IPS-NIHi11 (cell line): ENCODE measurements at regions not wholly inside any gene's neighbourhood (a gene's known extent, or its start where the extent isn't known, plus 50 kb on each side); places are given as distances from the start of the nearest gene placed in this dataset.

Source experiments
- DNase-seq: peaks from one replicate; pipeline ENCODE4 v3.0.0; 2012; ENCODE audit warnings: mixed read lengths, low spot score

DNA sequence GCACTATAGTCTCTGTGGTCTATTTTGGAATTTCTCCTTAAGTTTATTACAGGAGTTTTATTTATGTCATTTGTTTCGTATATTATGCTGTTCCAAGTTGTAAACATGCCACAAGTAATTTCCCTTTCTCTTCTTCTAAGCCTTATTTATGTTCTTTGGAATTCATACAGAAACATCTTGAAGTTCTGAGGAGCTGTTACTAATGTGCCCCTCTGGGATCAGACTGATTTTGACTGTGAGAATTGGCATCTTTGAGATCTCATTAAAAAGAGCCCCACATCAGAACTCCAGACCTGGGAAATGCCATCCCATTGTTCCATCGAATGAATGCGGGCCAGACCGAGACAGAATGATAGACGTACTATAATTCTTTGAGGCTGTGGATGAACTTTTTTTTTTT lies 138.8 kb upstream of the CD180 start:
- no peak for DNase-seq

DNA sequence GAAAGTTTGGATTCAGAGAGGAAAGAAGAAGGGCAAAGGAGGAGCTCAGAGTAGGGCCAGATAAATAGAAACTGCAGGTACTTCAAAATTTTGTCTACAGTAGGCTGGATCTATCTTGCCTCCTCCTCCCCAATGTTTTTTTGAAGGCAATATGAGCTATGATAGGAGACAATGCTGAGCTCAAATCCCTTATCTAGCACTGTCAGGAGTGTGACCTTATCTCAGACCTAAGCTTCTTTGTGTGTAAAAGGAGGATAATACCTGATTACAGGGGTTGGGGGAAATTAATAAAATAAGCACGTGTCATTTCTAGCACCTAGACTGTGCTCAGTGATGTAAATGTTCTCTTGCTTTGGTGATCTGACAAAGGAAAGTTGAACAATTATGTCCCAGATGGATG lies 137.8 kb upstream of the CD180 start:
- DNase-seq = no peak

- no peak for DNase-seq
These were observed 136.6 kb upstream of the CD180 start for GRCh38 chr5:67333171-67333570.

DNA sequence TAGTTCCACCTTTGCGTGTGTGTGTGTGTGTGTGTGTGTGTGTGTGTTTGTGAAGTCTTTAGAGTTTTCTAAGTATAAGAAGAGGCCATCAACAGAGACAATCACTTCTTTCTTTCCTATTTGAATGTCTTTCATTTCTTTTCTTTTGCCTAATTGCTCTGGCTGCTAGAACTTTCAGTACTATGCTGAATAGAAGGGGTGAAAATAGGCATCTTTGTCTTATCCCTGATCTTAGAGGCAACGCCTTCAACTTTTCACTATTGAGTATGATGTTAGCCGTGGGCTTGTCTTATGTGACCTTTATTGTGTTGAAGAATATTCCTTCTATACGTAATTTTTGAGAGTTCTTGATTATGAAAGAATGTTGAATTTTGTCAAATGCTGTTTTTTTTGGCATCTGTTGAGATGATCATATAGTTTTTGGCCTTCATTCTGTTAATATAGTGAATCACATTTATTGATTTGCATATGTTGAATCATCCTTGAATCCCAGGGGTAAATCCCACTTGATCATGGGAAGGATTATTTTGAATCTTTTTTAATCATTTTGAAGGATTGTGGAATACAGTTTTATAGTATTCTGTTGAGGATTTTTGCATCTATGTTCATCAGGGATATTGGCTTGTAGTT lies 134.8 kb upstream of the CD180 start:
- DNase-seq = no peak

DNA sequence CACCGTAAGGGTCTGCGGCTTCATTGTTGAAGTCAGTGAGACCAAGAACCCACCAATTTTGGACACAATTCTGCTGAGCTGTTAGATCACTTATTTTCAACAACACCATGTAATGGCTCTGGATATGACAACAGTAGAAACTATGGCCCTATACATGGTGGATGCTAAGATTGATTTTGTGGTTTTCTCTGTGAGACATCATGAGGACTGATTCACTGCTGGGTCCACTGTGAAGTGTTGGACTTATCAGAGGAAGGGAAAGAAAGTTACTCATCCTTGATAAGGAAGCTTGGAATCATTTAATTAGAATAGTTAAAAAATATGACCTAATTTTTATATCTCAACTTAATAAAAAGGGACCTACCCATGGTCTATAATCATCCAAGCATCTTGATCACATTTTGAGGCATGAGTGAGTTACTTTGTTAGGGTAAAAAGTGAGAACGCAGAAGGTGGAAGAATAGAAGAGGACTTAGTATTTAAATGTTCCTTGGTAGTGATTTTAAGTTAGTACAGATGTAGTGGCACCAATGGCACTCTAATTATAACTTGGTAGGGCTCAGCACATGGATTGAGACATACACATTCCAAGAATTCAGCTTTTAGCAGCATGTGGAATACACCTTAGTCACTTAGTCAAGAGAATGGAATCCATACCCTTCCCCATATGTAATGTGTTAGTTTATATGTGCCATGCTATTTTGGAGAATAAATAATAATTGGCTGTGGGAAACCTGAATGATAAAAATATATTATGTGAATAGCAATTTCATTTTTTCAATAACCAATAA lies 123.5 kb upstream of the CD180 start:
- no peak for DNase-seq

DNA sequence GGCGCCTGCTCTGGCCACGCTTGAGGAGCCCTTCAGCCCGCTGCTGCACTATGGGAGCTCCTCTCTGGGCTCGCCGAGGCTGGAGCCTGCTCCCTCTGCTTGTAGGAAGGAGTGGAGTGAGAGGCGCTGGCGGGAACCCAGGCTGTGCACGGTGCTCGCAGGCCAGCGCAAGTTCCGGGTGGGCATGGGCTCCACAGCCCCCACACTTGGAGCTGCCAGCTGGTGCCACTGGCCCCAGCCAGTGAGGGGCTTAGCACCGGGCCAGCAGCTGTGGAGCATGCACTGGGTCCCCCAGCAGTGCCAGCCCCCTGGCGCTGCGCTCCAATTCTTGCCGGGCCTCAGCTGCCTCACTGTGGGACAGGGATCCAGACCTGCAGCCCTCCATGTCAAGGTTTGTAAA lies 122.1 kb upstream of the CD180 start:
- no peak for DNase-seq

DNA sequence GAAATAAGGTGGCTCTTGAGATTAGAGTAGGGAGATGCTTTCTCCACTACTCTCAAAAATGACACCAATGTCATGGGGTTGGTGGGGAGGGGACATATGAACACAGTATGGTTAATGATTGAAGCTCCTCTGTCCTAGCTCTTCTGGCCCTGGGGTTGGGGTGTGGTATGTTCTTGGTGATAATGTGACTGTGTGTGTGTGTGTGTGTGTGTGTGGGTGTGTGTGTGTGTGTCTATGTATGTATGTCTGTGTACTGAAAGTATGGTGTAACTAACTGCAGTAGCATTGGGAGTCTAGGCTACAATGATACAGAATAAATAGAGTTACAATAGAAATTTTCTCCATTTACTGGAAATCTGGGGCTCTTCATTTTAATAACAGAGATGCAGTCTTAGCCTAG lies 121.0 kb upstream of the CD180 start:
- no peak for DNase-seq

- no peak for DNase-seq
These were observed 120.1 kb upstream of the CD180 start for GRCh38 chr5:67316695-67317094.

GRCh38 chr5:67315082-67315989 lies 118.7 kb upstream of the CD180 start:
- no peak for DNase-seq

- DNase-seq = no peak
These were observed 115.1 kb upstream of the CD180 start for GRCh38 chr5:67311701-67312100.

GRCh38 chr5:67311208-67311607 lies 114.6 kb upstream of the CD180 start:
- no peak for DNase-seq

- DNase-seq = no peak
These were observed 114.1 kb upstream of the CD180 start for GRCh38 chr5:67310740-67311139.

DNA sequence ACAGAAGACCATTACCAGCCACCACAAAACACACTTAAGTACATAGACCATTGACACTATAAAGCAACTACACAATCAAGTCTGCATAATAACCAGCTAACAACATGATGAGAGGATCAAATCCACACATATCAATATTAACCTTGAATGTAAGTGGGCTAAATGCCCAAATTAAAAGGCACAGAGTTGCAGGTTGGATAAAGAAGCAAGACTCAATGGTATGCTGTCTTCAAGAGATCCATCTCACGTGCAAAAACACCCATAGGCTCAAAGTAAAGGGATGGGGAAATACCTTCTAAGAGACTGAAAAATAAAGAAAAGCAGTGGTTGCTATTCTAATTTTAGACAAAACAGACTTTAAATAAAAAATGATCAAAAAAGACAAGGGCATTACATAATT lies 113.6 kb upstream of the CD180 start:
- no peak for DNase-seq

GRCh38 chr5:67308988-67309688 lies 112.5 kb upstream of the CD180 start:
- DNase-seq = no peak

DNA sequence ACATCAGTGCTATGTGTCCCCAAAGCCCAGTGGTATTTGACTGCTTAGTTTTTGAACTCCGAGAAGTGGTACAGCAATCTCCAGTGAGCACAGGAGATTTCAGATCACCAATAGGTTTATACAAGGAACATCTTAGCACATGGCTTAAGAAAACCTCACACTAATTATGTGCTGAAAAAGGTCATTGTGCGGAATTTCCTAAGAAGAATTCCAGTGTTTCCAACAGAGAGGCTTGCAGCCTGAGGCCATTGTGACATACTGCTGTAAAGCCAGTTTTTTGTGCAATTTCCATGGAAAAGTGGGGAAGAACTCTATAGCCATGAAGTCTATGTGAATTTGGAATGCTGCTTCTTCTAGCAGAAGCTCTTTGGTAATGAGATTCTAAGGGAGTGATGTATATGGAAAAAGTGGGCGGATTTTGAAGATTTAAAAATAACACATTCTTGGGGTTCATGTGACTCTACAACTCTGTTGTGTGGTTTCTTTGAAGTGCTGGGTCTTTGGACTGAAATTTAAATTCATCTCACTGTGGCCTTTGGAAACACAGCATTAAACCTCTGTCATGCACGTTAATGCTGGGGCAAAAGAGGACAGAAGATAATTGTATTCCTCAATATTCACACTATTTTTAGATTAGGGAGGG lies 110.5 kb upstream of the CD180 start:
- no peak for DNase-seq

DNA sequence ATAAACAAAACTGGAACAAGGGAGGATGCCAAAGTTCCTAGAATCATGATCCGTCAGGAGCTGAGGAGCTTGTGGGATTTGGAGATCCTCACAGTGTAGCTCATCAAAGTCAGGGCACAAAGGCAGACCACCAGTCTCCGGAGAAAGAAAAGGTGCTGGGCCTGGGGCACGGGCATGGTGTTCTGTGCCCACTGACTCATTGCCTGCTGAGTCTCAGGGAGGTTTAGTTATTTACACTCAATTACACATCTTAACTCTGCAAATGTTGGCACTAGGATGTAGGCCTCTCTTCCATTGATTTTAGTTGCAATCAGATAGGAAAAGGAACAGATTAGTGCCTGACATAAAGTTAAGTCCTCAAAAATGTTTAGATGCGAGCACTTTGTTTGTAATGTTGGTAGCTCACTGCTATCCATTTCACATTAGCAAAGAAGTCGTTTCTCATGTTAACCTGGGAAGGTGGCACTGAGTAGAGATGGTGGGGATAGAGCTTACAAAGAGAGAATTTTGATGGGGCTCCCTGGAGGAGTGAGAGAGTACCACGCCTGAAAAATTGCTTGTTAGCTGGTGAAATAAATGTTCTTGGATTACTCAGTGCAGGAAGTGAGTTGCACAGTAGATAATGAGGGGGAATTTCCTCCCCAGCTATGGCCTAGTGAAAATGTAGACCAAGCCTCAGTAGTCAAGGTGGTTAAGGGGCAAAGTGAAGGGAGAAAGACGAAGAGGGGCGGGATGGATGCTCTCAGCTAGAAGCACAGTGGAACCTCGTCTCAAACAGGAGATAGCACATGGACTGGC lies 109.5 kb upstream of the CD180 start:
- no peak for DNase-seq

- no peak for DNase-seq
These were observed 108.8 kb upstream of the CD180 start for GRCh38 chr5:67305401-67305800.

DNA sequence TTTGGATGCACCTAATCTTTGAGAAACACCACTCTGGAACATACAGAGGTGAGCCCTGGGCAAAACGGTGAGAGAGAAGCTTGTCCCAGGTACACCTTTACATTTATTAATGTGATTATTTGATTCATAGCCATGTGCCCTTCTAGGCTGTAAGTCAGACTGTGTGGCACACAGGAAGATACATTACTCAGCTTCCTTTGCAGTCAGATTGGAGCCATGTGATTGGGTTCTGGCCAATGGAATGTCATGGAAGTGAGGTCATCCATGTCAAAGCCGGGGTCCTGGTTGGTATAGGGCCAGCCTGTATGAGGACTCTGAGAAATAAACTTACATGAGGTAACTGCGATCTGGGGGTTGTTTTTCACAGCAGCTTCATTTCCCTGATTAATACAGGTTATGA lies 106.8 kb upstream of the CD180 start:
- DNase-seq = no peak

- DNase-seq = no peak
These were observed 104.8 kb upstream of the CD180 start for GRCh38 chr5:67301285-67301903.

DNA sequence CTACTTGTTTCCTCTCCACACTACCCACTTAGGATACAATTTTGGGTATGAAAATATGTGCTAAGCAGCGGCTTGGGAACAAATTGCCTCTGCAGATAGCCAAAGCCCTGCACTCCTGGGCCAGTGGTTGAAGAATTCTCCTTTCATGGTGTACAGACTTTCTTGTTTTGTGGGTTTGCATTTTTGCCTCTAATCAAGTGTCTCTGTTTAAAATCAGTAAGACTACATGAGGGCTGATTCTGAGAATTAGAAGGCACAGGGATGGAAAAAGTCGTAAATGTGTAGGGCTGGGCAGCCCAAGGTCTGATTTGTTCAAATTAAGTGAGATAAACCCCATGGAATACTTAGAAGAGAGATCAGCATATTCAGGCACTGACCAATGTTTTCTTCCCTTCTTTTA lies 103.7 kb upstream of the CD180 start:
- DNase-seq = no peak
